Retina (tissue), 1 donor: ENCODE measurements at regions not wholly inside any gene's neighbourhood (a gene's known extent, or its start where the extent isn't known, plus 50 kb on each side); places are given as distances from the start of the nearest gene placed in this dataset.
"Not testable (repeated sequence)": the region's sequence is repeated elsewhere in the genome, so short reads cannot be mapped to it uniquely, and the experiment has no call there.

ENCODE experiments used
- DNase-seq: peaks from one replicate; pipeline ENCODE4 v3.0.0-alpha.2; 2016

GRCh38 chr14:85009506-85009905, 520.4 kb upstream of the FLRT2 start:
- DNase-seq, result no peak

- DNase-seq, result no peak
These were observed 519.8 kb upstream of the FLRT2 start for GRCh38 chr14:85010186-85010585.

DNA sequence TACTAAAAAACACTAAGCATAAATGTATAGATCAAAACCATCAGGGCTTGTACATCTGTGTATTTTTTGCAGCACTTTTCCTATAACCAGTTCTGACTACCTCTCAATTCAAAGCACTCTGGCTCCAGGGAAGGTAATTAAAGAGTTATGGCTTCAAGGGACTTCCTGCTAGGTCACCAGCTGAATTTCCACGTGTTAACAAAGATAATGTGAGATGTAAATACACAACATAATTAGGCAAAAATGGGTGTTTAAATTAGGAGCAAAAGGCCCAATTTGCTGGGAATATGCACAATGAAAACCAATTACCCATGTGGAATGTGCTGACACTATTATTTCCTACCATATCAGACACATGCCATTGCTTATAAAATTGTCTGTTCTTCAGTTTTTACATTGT, 513.4 kb upstream of the FLRT2 start:
- DNase-seq, result peak; percentile 48

DNA sequence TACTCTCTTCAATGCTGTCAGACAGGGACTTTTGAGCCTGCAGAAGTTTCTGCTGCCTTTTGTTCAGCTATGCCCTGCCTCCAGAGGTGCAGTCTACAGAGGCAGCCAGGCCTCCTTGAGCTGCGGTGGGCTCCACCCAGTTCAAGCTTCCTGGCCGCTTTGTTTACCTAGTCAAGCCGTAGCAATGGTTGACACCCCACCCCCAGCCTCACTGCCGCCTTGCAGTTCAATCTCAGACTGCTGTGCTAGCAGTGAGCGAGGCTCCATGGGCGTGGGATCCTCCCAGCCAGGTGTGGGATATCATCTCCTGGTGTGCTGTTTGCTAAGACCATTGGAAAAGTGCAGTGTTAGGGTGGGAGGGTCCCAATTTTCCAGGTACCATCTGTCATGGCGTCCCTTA, 506.1 kb upstream of the FLRT2 start:
- DNase-seq, result not testable (repeated sequence)

DNA sequence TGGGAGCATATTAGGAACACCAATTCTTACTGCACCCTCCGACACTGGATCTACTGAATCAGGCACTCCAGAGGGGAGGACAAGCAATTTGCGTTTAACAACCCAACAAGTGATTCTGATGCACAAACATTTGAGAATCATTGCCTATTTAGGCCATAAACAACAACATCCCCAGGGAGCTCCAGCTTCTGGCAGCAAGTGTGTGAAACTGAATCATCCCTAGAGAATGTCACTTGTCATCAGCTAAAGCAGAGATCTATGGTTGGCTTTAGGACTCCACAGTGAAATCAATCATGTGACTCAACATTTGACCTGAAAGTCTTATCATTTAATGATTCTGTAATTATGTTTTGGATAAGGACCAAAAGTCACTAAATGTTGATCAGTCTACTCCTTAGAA, 505.0 kb upstream of the FLRT2 start:
- no peak for DNase-seq

GRCh38 chr14:85027681-85028370, 502.1 kb upstream of the FLRT2 start:
- peak; percentile 53 for DNase-seq

GRCh38 chr14:85037411-85037810, 492.5 kb upstream of the FLRT2 start:
- DNase-seq, result no peak

GRCh38 chr14:85038526-85039352, 491.2 kb upstream of the FLRT2 start:
- DNase-seq, result no peak

DNA sequence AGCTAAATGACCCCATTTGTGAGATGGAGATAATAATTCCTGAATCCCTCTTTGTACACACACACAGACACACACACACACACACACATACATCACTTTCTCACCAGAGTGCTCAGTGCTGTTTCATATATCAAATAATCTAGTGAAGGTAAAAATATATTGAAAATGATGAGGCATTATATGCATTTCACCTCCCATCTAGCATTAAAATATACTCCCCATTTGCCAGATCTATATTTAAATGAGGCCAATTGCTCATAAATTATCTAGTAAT, 490.7 kb upstream of the FLRT2 start:
- DNase-seq, result no peak

DNA sequence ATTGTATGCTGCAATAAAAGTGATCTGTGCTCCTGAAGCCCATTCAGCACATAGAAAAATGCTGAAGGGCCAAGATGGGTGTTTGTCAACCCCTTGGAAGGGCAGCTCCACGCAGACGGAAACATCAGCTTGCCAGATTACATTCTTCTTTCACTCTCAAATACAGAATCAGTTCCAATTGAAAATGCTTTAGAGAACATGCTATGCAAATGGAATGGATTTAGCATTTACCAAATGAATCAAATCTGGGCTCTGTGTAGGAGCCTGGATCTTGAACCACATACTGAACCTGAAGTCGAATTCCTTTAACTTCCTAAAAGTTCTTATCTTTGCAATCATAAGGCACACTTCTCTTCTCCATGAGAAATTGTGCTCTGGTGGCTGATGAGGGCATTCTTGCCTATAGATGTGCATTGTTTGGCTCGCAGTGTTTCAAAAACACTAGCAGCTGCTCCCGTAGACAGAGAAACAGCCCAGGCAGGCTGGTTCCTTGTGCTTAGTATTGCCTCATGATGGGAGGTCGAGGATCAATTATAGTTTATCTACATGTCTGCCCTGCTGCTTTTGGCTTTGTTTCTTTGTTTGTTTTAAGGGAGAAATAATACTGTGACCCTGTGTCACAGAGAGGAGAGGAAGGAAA, 489.8 kb upstream of the FLRT2 start:
- peak; percentile 40 for DNase-seq

DNA sequence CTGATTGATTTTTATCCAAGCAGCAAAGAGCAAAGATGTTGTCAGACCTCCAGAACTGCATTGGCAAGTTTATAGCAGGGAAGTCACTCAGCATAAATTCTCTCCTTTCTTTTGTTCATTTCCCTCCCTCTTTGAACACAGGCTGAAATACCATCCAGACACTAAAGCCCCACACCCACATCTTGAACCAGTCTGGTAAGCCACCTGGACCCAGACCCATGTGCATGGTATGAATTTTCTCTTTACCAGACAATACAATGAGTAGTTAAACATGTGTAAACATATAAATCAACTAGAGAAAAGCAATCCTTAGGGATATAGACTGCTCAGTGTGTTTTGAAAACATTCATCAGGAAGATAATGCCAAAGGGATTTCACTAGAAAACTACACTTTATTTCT, 488.3 kb upstream of the FLRT2 start:
- no peak for DNase-seq

GRCh38 chr14:85042301-85042700, 487.6 kb upstream of the FLRT2 start:
- DNase-seq, result no peak

DNA sequence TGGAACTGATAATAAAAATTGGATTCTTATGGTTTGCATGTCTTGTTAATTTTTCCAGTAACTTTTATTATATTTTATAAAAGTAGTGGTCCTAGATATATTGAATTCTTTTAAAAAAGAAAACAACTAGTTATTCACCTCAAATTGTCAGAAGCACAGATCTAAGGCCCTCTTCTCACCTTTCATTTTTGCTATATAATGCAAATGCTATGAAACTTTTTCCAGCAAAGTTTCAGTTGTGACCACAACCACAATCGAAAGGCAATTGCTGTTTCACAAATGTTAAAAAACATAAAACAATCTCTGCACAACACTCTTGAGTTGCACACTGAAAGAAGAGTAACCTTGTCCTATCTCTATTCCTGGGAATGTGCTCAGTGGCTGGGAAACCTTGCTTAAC, 479.8 kb upstream of the FLRT2 start:
- no peak for DNase-seq

- DNase-seq, result no peak
These were observed 477.3 kb upstream of the FLRT2 start for GRCh38 chr14:85052646-85053045.

- DNase-seq, result no peak
These were observed 475.8 kb upstream of the FLRT2 start for GRCh38 chr14:85054178-85054577.

GRCh38 chr14:85056267-85056666, 473.7 kb upstream of the FLRT2 start:
- DNase-seq, result no peak

GRCh38 chr14:85057221-85057620, 472.7 kb upstream of the FLRT2 start:
- DNase-seq, result peak; percentile 18

- DNase-seq, result no peak
These were observed 471.8 kb upstream of the FLRT2 start for GRCh38 chr14:85058150-85058549.

DNA sequence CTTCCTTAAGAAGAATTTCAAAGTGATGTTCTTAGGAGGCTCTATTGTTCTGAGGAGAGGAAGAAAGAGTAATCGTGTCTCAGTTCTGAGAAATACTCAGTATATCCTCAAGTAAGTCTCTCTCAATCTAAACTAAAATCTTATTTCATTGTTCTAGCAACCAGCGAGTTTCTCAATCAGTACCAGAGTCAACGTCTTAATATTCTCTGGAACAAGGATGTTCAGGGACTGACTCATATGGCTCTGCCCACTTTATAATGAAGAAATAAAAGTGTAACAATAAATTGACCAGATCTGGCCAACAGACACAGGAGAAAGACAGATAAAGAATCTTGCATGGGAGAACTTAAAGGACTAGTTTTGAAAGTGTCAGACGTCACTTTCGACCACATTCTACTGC, 469.8 kb upstream of the FLRT2 start:
- DNase-seq, result no peak

GRCh38 chr14:85061256-85061655, 468.7 kb upstream of the FLRT2 start:
- no peak for DNase-seq

GRCh38 chr14:85063747-85064146, 466.2 kb upstream of the FLRT2 start:
- DNase-seq, result no peak

- DNase-seq, result no peak
These were observed 458.5 kb upstream of the FLRT2 start for GRCh38 chr14:85071447-85071846.

DNA sequence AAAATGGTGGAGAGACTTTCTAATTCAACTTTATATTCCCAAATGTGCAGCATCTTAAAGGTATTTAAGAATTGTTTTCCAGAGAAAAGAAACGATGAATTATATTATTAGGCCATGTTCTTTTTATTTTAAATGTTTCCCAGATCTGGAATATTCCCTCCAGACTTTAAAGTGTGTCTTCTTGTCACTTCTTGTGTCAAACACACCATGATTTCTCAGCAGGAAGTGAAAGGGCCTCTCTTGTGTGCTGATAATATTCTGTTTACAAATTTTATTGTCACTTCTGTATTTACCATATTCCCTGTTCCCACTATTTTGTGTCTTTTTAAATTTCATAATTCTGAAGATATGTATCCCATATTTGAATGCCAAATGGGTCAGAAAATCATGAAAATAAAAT, 455.0 kb upstream of the FLRT2 start:
- no peak for DNase-seq
